ENCODE measurements at regions not wholly inside any gene's neighbourhood (a gene's known extent, or its start where the extent isn't known, plus 50 kb on each side); places are given as distances from the start of the nearest gene placed in this dataset.

- DNase-seq = no peak
These were observed 298.1 kb downstream of the TGFB2 start for GRCh38 chr1:218643281-218643680.

- no peak for DNase-seq
These were observed 298.8 kb downstream of the TGFB2 start for GRCh38 chr1:218643926-218644325.

GRCh38 chr1:218646288-218646687 lies 301.2 kb downstream of the TGFB2 start:
- DNase-seq = no peak

- no peak for DNase-seq
These were observed 311.3 kb downstream of the TGFB2 start for GRCh38 chr1:218656301-218657037.

- DNase-seq = no peak
These were observed 313.1 kb downstream of the TGFB2 start for GRCh38 chr1:218658269-218658668.

GRCh38 chr1:218658899-218659298 lies 313.8 kb downstream of the TGFB2 start:
- DNase-seq = peak; percentile 26

GRCh38 chr1:218659911-218660677 lies 315.0 kb downstream of the TGFB2 start:
- DNase-seq = no peak

GRCh38 chr1:218660678-218661053 lies 315.5 kb downstream of the TGFB2 start:
- no peak for DNase-seq

- no peak for DNase-seq
These were observed 316.3 kb downstream of the TGFB2 start for GRCh38 chr1:218661411-218661810.

GRCh38 chr1:218664385-218665170 lies 319.4 kb downstream of the TGFB2 start:
- DNase-seq = no peak

- DNase-seq = no peak
These were observed 320.1 kb downstream of the TGFB2 start for GRCh38 chr1:218665221-218665620.

- no peak for DNase-seq
These were observed 321.1 kb downstream of the TGFB2 start for GRCh38 chr1:218666263-218666662.

GRCh38 chr1:218667781-218668516 lies 322.8 kb downstream of the TGFB2 start:
- DNase-seq = peak; percentile 15

GRCh38 chr1:218669431-218669830 lies 324.3 kb downstream of the TGFB2 start:
- no peak for DNase-seq

- no peak for DNase-seq
These were observed 325.7 kb downstream of the TGFB2 start for GRCh38 chr1:218670875-218671274.

GRCh38 chr1:218671573-218671972 lies 326.4 kb downstream of the TGFB2 start:
- DNase-seq = no peak

- no peak for DNase-seq
These were observed 328.0 kb downstream of the TGFB2 start for GRCh38 chr1:218673170-218673569.

GRCh38 chr1:218674280-218674773 lies 329.2 kb downstream of the TGFB2 start:
- no peak for DNase-seq

- no peak for DNase-seq
These were observed 331.9 kb downstream of the TGFB2 start for GRCh38 chr1:218677026-218677425.

GRCh38 chr1:218679391-218679790 lies 334.3 kb downstream of the TGFB2 start:
- DNase-seq = no peak

GRCh38 chr1:218679988-218680748 lies 335.0 kb downstream of the TGFB2 start:
- no peak for DNase-seq

GRCh38 chr1:218683242-218683641 lies 338.1 kb downstream of the TGFB2 start:
- DNase-seq = no peak
